SW 1271 (cell line): ENCODE measurements at regions not wholly inside any gene's neighbourhood (a gene's known extent, or its start where the extent isn't known, plus 50 kb on each side); places are given as distances from the start of the nearest gene placed in this dataset.
"Not testable (repeated sequence)": the region's sequence is repeated elsewhere in the genome, so short reads cannot be mapped to it uniquely, and the experiment has no call there.

ENCODE experiments used
- DNase-seq, 2 experiments: peaks; one replicate each; lab custom pipeline; 2025; lab: John Stamatoyannopoulos, UW

DNA sequence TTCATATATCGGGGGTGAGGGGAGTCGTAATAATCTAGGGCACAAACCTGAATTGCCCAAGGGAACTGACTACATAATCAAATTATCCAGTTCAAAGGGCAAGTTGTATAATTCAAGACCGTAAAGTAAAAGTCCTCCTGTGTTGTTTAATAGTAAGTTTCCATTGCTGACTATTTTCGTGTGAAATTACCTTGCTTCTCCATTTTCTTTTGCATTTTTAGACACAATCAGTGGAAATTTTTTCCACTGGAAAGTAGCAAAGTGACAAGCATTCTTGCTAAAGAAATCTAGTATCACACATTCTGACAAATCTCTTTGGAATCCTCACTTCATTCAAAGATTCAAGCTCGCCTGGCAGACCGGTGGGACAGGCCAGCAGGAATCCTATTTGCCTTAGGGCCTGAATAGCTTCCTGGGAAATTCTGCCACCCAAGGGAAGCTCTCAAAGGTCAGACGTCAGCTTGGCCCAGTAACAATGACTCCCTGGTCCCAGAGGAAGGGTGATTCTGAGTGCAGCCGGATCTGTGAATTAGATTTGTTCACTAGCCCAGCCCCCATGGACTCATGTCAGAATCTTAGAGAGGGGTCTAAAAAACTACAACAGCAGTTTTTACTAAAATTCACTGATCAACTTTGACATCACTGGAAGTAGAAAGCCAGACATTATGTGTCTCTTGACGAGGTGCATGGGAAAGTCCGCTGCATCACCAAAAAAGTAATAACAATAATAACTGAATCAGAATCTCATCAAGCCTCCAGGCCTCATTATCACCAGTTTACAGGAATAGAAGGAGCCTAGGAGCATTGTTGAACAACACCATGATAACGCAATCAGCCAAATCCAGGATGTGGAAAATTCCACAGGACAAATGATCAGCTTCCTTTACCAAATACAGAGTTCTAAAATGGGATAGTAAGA, 161.0 kb downstream of the SKIDA1 start:
- peak; percentile 92 to 96 for DNase-seq

- DNase-seq: no peak
Measured at GRCh38 chr10:21363731-21364104, 161.8 kb downstream of the SKIDA1 start.

- DNase-seq: peak in 1 of 2 experiments; percentile 20
Measured at GRCh38 chr10:21363092-21363730, 162.3 kb downstream of the SKIDA1 start.

DNA sequence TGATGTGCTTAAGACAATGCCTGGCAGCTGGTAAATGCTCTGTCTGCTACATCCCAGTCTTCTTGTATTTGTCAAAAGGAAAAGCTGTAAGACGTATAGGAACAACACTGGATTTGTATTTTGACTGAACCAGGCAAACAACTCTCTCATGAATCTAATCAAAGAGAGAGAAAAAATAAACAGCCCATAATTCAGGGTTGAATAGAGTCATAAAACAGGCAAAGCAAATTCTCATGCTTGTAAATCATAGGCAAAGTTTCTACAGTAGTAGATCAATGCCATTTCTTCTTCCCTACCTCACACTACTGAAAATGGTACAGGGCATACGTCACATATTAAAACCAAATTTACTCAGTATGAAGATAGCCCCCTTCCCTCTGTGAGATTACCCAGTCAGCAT, 166.3 kb downstream of the SKIDA1 start:
- no peak for DNase-seq

DNA sequence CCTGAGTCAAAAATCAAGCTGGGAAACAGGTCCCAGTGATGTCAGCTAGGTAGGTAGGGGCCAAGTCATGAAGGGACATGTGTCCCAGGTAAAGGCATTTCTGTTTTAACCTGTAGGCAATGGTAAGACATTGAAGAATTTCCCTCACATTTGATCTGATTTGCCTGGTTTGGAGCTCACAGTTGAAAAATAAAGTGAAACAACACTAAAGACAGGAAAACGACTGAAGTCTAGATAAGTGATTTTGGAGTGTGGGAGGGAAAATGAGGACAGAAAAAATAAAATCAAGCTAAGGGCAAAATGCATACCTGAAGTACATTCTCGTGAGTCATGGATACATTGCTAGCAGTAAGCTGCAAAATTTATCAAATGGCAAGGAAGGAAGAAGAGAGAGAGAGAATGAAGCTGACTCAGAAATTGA, 169.9 kb downstream of the SKIDA1 start:
- no peak for DNase-seq

DNA sequence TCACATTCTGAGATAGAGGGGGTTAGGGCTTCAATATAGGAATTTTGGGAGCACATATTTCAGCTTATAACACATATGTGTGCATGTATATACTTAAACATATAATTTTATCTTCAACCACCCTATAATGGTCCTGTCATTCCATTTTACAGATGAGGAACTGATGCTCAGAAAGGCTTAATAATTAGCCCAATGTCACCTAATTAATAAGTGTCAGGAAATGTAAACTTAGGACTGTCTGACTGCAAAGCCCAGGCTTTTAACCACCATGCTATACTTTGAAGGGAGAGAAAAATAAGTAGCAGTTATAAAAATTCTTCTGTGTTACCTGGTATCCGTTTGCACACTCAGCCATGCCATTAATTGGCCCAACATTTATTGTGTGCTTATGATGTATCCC, 172.6 kb downstream of the SKIDA1 start:
- no peak for DNase-seq

DNA sequence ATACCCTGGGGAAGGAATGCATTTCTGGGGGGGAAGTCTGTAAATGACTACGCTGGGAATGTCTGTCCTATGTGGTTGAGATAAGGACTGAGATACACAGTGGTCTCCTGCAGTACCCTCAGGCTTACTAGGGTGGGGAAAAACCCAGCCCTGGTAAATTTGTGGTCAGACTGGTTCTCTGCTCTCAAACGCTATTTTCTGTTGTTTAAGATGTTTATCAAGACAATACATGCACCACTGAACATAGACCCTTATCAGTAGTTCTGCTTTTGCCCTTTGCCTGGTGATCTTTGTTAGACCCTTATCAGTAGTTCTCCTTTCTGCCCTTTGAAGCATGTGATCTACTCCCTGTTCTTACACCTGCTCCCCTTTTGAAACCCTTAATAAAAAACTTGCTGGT, 173.9 kb downstream of the SKIDA1 start:
- not testable (repeated sequence) for DNase-seq

- no peak for DNase-seq
Measured at GRCh38 chr10:21349912-21350286, 175.6 kb downstream of the SKIDA1 start.

- no peak for DNase-seq
Measured at GRCh38 chr10:21347785-21348170, 177.7 kb downstream of the SKIDA1 start.

GRCh38 chr10:21347043-21347784, 178.3 kb downstream of the SKIDA1 start:
- DNase-seq: no peak

DNA sequence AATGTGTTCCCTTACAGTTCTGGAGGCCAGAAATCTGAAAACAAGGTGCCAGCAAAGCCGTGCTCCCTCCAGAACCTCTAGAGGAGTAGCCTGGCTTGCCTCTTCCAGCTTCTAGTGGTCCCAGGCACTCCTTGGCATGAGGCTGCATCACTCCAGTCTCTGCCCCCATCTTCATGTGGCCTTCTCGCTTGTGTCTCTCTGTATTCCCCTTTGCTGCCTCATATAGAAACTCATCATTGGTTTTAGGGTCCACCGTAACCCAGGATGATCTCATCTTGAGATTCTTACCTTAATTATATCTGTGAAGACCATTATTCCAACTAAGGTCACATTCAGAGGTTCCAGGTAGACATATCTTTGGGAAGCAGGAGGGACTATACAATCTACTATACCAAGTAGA, 182.4 kb downstream of the SKIDA1 start:
- no peak for DNase-seq

GRCh38 chr10:21342499-21342898, 183.0 kb downstream of the SKIDA1 start:
- DNase-seq: not testable (repeated sequence)

DNA sequence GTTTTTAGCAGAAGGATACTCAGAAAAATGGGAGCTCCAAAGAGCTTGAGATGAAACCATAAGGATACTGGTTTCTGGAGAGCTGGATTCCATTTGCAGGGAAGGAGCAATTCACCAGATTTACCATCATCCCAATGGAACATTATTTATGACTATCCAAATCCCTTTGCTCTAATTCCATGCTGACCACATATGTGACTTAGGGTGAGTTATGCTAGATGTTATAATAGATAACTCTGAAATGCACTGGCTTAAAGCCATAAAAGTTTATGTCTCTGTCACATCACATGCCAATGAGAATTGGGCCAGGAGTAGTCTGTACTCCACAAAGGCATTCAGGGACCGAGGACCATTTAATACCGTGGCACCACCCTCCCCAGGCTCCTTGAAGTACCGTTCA, 185.2 kb downstream of the SKIDA1 start:
- no peak for DNase-seq

- no peak for DNase-seq
Measured at GRCh38 chr10:21337171-21337792, 188.2 kb downstream of the SKIDA1 start.

DNA sequence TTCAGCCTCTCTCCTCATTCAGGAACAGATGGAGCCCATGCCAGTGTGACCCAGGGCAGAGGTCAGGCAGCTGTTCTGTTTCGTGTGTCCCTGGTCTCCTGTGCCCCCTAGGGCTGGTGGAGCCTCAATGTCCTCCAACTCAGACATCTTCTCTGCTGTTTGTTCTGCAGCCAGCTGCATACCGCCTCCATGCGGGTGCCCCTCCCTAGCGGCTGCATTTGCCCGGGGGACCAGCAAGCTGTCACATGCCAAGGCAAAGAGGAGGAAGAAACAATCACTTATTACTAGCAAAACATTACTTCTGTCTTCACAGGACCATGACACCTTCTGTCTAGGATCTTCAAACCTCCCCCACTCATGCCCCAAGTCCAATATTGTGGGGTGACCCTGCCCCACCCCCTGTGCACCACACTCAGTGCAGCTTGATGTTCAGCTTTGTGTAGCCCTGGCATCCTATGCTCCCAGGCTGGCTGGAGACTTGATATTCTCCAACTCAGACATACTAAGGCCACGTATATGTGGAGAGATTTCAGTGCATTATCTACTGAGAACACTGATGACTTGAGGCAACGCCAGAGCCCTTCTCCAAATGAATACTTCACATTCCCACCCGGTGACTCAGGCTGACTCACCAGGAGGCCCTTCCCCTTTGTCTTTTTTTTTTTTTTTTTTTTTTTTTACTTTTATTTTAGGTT, 188.9 kb downstream of the SKIDA1 start:
- peak; percentile 52 to 85 for DNase-seq

DNA sequence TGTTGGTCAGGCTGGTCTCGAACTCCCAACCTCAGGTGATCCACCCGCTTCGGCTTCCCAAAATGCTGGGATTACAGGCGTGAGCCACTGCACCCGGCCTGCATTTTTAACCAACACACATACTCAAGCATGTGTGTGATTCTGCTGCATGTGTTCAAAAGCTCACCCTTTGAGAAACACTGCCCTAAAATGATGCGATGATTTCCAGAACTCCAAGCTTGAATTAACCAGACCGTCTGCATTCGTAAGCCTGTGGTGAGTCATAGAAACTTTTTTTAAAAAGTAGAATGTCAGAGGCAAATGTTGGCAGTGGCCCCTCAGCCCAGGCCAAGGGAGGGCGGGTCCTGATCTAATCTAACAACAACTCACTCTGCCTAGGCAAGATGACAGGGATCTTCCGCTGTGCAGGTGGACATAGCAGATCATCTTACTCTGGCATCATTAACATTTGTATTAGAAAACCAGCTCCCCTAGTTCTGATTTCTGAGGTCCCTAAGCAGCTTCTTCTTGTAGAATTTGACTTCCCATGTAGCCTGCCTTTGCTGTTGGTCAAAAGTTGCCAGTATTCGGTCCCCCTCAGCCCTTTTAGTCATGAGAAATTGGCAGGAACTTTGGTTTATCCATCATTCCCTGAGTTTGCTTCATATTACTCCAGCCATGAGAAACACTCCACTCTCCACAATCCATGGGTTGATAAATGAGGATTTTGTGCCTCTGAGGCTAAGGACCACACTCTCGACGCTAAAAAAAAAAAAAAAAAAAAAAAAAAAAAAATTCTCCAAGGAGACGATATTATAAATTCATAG, 190.4 kb downstream of the SKIDA1 start:
- peak; percentile 9 to 34 for DNase-seq

DNA sequence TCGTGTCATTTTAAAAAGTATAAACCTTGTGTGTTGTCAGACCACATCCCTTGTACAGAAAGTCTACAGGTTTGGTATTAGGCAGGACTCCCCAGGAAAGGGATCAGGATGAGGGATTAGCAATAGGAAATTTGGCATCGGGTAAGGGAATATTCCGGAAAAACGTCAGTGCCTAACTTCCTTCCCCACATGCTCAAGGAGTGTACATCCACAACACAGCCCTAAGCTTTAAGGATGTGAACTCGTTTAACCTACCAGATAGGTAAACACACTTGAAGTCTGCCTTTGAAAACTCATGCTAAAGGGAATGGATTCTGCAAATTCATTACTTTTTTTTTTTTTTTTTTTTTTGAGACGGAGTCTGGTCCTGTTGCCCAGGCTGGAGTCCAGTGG, 194.9 kb downstream of the SKIDA1 start:
- DNase-seq: no peak

DNA sequence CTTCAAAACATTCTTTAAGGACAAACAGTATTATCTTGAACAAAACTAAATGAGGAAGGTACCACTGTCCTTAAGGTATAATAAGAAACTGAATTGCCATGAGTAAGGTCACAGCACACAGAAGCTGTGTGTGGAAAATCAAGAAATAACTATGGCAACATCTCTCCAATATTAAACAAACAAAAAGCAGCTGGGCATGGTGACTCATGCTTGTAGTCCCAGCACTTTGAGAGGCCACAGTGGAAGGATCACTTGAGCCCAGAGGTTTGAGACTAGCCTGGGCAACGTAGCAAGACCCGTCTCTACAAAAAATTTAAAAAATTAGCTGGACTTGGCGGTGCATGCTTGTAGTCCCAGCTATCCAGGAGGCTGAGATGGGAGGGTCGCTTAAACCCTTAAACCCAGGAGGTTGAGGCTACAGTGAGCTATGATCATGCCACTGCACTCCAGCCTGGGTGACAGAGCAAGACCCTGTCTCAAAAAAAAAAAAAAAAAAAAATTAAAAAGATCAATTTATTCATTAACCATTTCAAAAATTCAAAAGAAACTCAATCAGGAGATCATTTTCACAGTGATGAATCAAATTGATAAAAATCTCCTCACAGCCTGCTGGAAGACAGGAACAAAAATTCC, 195.4 kb downstream of the SKIDA1 start:
- peak; percentile 10 to 77 for DNase-seq

DNA sequence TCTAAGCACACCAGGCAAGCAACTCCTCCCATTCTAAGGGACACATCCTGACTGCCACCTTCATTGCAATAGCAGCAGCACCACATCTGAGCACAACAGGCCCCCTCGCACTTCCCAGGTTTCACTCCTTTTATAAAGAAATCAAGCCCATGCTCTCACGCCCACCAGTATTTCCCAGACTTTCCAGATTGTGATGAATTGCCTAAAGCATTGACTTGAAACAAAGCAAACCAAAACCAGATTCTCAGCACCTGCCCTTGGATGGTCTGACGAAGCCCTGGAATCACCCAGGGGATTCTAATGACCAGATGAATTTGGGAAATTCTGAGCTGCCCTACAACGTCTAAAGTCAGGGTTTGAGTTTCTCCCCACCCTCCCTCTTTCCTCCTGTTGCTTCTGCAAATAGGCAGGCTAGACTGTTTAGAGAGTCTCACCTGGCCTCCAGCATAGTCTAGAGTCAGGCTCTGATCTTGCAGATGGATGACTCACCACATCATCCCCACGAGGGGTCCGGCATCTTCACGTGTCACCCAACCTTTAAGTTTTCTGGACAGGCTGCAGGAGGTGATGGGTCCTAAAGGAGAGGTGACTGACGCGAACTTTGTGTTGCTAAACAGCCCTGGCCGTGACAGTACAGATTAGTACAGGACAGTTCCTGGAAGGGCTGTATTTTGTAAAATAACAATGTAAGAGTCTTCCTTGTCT, 198.0 kb downstream of the SKIDA1 start:
- no peak for DNase-seq
